ENCODE measurements at regions not wholly inside any gene's neighbourhood (a gene's known extent, or its start where the extent isn't known, plus 50 kb on each side); places are given as distances from the start of the nearest gene placed in this dataset.
"Not testable (repeated sequence)": the region's sequence is repeated elsewhere in the genome, so short reads cannot be mapped to it uniquely, and the experiment has no call there.

- DNase-seq, result no peak
Observed at GRCh38 chr1:195005338-195005737, 1602.9 kb downstream of the KCNT2 start.

- no peak for DNase-seq
Observed at GRCh38 chr1:194990483-194990882, 1617.8 kb downstream of the KCNT2 start.

GRCh38 chr1:194975913-194976312, 1632.3 kb downstream of the KCNT2 start:
- DNase-seq, result no peak

- no peak for DNase-seq
Observed at GRCh38 chr1:194968916-194969315, 1639.3 kb downstream of the KCNT2 start.

- no peak for DNase-seq
Observed at GRCh38 chr1:194959795-194960194, 1648.4 kb downstream of the KCNT2 start.

GRCh38 chr1:194952171-194952570, 1656.1 kb downstream of the KCNT2 start:
- no peak for DNase-seq

- DNase-seq, result no peak
Observed at GRCh38 chr1:194950584-194950983, 1657.7 kb downstream of the KCNT2 start.

- no peak for DNase-seq
Observed at GRCh38 chr1:194940336-194941030, 1667.8 kb downstream of the KCNT2 start.

GRCh38 chr1:194935864-194936263, 1672.4 kb downstream of the KCNT2 start:
- no peak for DNase-seq

- DNase-seq, result no peak
Observed at GRCh38 chr1:194931166-194931565, 1677.1 kb downstream of the KCNT2 start.

- DNase-seq, result no peak
Observed at GRCh38 chr1:194930132-194930531, 1678.1 kb downstream of the KCNT2 start.

- DNase-seq, result no peak
Observed at GRCh38 chr1:194929357-194929756, 1678.9 kb downstream of the KCNT2 start.

- no peak for DNase-seq
Observed at GRCh38 chr1:194919146-194919545, 1689.1 kb downstream of the KCNT2 start.

- no peak for DNase-seq
Observed at GRCh38 chr1:194917769-194918168, 1690.5 kb downstream of the KCNT2 start.

GRCh38 chr1:194908643-194909042, 1699.6 kb downstream of the KCNT2 start:
- DNase-seq, result no peak

GRCh38 chr1:194903524-194903923, 1704.7 kb downstream of the KCNT2 start:
- DNase-seq, result no peak

- no peak for DNase-seq
Observed at GRCh38 chr1:194889310-194889709, 1702.9 kb upstream of the B3GALT2 start.

GRCh38 chr1:194870860-194871259, 1684.4 kb upstream of the B3GALT2 start:
- DNase-seq, result no peak

- DNase-seq, result no peak
Observed at GRCh38 chr1:194866153-194866552, 1679.7 kb upstream of the B3GALT2 start.

- no peak for DNase-seq
Observed at GRCh38 chr1:194865383-194865782, 1679.0 kb upstream of the B3GALT2 start.

GRCh38 chr1:194862129-194862528, 1675.7 kb upstream of the B3GALT2 start:
- no peak for DNase-seq

GRCh38 chr1:194860248-194861201, 1674.1 kb upstream of the B3GALT2 start:
- no peak for DNase-seq

- not testable (repeated sequence) for DNase-seq
Observed at GRCh38 chr1:194859481-194860154, 1673.2 kb upstream of the B3GALT2 start.

All from femur (tissue), 1 donor.